ENCODE measurements at regions not wholly inside any gene's neighbourhood (a gene's known extent, or its start where the extent isn't known, plus 50 kb on each side); places are given as distances from the start of the nearest gene placed in this dataset.

GRCh38 chr6:21715180-21715579 lies 121.6 kb downstream of the SOX4 start:
- Histone ChIP-seq H4K20me1 (ENCODE audit: insufficient read depth, low read length) (no peaks in the 10 kb centered on the region), H3F3A (ENCODE audit: insufficient read depth, low read length) (no peaks in the 10 kb centered on the region), H3K9me2 (ENCODE audit: low read depth, low read length) (no peaks in the 10 kb centered on the region), H3K79me2 (ENCODE audit: insufficient read depth, low read length) (no peaks in the 10 kb centered on the region), H3K9me3 (ENCODE audit: low read length) (no peaks in the 10 kb centered on the region), H3K36me3 (ENCODE audit: insufficient read depth, low read length) (no peaks in the 10 kb centered on the region), H3K4me3 (ENCODE audit: low read depth, low read length, poor library complexity, severe bottlenecking) (no peak overlapping the region), H3K9ac (ENCODE audit: low read length) (no peak overlapping the region), H3K4me1 (ENCODE audit: insufficient read depth, low read length, severe bottlenecking) (no peaks in the 10 kb centered on the region), H3K27ac (ENCODE audit: low read depth, low read length, poor library complexity, severe bottlenecking) (no peak overlapping the region), H3K27me3 (ENCODE audit: insufficient read depth, low read length) (no peaks in the 10 kb centered on the region), H3K4me2 (ENCODE audit: low read length) (no peak overlapping the region), H2AFZ (ENCODE audit: low read length) (no peak overlapping the region)
- TF ChIP-seq CTCF (IDR thresholded peaks at IDR 0.05; ENCODE audit: low read length) (no peak), EZH2 (IDR thresholded peaks at IDR 0.05; ENCODE audit: borderline replicate concordance, low read length) (no peak)

- no peaks in the 10 kb centered on the region for H3K36me3 ChIP-seq (ENCODE audit: insufficient read depth, low read length)
- no peaks in the 10 kb centered on the region for H3K79me2 ChIP-seq (ENCODE audit: insufficient read depth, low read length)
- no peak overlapping the region for H3K9ac ChIP-seq (ENCODE audit: low read length)
- H3K27ac ChIP-seq (ENCODE audit: low read depth, low read length, poor library complexity, severe bottlenecking) = no peak overlapping the region
- no peak overlapping the region for H3K4me3 ChIP-seq (ENCODE audit: low read depth, low read length, poor library complexity, severe bottlenecking)
- TF ChIP-seq EZH2 (IDR thresholded peaks at IDR 0.05; ENCODE audit: borderline replicate concordance, low read length) (no peak), CTCF (IDR thresholded peaks at IDR 0.05; ENCODE audit: low read length) (no peak)
- H3K4me1 ChIP-seq (ENCODE audit: insufficient read depth, low read length, severe bottlenecking) = no peaks in the 10 kb centered on the region
- no peaks in the 10 kb centered on the region for H3K27me3 ChIP-seq (ENCODE audit: insufficient read depth, low read length)
- no peaks in the 10 kb centered on the region for H3K9me2 ChIP-seq (ENCODE audit: low read depth, low read length)
- H4K20me1 ChIP-seq (ENCODE audit: insufficient read depth, low read length) = no peaks in the 10 kb centered on the region
- H3K9me3 ChIP-seq (ENCODE audit: low read length) = no peaks in the 10 kb centered on the region
- no peak overlapping the region for H3K4me2 ChIP-seq (ENCODE audit: low read length)
- H3F3A ChIP-seq (ENCODE audit: insufficient read depth, low read length) = no peaks in the 10 kb centered on the region
- no peak overlapping the region for H2AFZ ChIP-seq (ENCODE audit: low read length)
Measured at GRCh38 chr6:21722510-21722909, 129.0 kb downstream of the SOX4 start.

GRCh38 chr6:21726676-21727075 lies 133.1 kb downstream of the SOX4 start:
- TF ChIP-seq EZH2 (IDR thresholded peaks at IDR 0.05; ENCODE audit: borderline replicate concordance, low read length) = no peak
- TF ChIP-seq CTCF (IDR thresholded peaks at IDR 0.05; ENCODE audit: low read length) = no peak
- Histone ChIP-seq H3K27ac (ENCODE audit: low read depth, low read length, poor library complexity, severe bottlenecking) (no peak overlapping the region), H3K4me2 (ENCODE audit: low read length) (no peak overlapping the region), H3F3A (ENCODE audit: insufficient read depth, low read length) (no peaks in the 10 kb centered on the region), H3K4me1 (ENCODE audit: insufficient read depth, low read length, severe bottlenecking) (no peaks in the 10 kb centered on the region), H4K20me1 (ENCODE audit: insufficient read depth, low read length) (no peaks in the 10 kb centered on the region), H2AFZ (ENCODE audit: low read length) (no peak overlapping the region), H3K9me2 (ENCODE audit: low read depth, low read length) (no peaks in the 10 kb centered on the region), H3K27me3 (ENCODE audit: insufficient read depth, low read length) (no peaks in the 10 kb centered on the region), H3K36me3 (ENCODE audit: insufficient read depth, low read length) (no peaks in the 10 kb centered on the region), H3K79me2 (ENCODE audit: insufficient read depth, low read length) (no peaks in the 10 kb centered on the region), H3K9ac (ENCODE audit: low read length) (no peak overlapping the region), H3K4me3 (ENCODE audit: low read depth, low read length, poor library complexity, severe bottlenecking) (no peak overlapping the region), H3K9me3 (ENCODE audit: low read length) (no peaks in the 10 kb centered on the region)

All from OCI-LY1 (cell line).